DOHH2 (cell line): ENCODE measurements at regions not wholly inside any gene's neighbourhood (a gene's known extent, or its start where the extent isn't known, plus 50 kb on each side); places are given as distances from the start of the nearest gene placed in this dataset.

Experiments used
- H3F3A ChIP-seq: fragments of 200-600 bp; sonication (generic), shearing (Covaris generic); 2 replicates; pipeline ENCODE4 v1.6.0; 2016; ENCODE audit warnings: antibody characterized with exemption, mild to moderate bottlenecking; ENCODE audit not compliant: control insufficient read depth, insufficient read depth
- H3K27ac ChIP-seq: fragments of 200-600 bp; sonication (generic); 2 replicates; pipeline ENCODE4 v1.5.1; 2014; ENCODE audit warnings: low read depth, mild to moderate bottlenecking, low read length, moderate library complexity
- H3K27me3 ChIP-seq: fragments of 200-600 bp; sonication (generic); 2 replicates; pipeline ENCODE4 v1.6.1; 2014; ENCODE audit warnings: mild to moderate bottlenecking, low read length, mixed read lengths; ENCODE audit not compliant: control insufficient read depth
- H3K36me3 ChIP-seq: fragments of 200-600 bp; sonication (generic); 2 replicates; pipeline ENCODE4 v1.6.1; 2014; ENCODE audit warnings: mild to moderate bottlenecking, low read length, moderate library complexity, mixed read lengths; ENCODE audit not compliant: control insufficient read depth
- H3K4me1 ChIP-seq: fragments of 200-600 bp; sonication (generic); 2 replicates; pipeline ENCODE4 v1.6.1; 2014; ENCODE audit warnings: mild to moderate bottlenecking, low read length, mixed read lengths; ENCODE audit not compliant: control insufficient read depth
- H3K4me2 ChIP-seq: fragments of 200-600 bp; sonication (generic); 2 replicates; pipeline ENCODE4 v1.6.0; 2014; ENCODE audit warnings: mild to moderate bottlenecking, low read length, moderate library complexity
- H3K4me3 ChIP-seq: fragments of 200-600 bp; sonication (generic); 2 replicates; pipeline ENCODE4 v1.5.1; 2014; ENCODE audit warnings: mild to moderate bottlenecking, low read length, mixed read lengths
- H3K79me2 ChIP-seq: fragments of 200-600 bp; sonication (generic); 2 replicates; pipeline ENCODE4 v1.6.1; 2014; ENCODE audit warnings: mild to moderate bottlenecking, low read length, mixed read lengths; ENCODE audit not compliant: control insufficient read depth
- H3K9me2 ChIP-seq: fragments of 200-600 bp; sonication (generic); replicated peaks from 2 replicates; pipeline ENCODE4 v1.6.1; 2014; ENCODE audit warnings: mild to moderate bottlenecking, low read length, mixed read lengths; ENCODE audit not compliant: control insufficient read depth
- H3K9me3 ChIP-seq: fragments of 200-600 bp; sonication (generic); 2 replicates; pipeline ENCODE4 v1.6.1; 2014; ENCODE audit warnings: antibody characterized with exemption, low read length, mixed read lengths; ENCODE audit not compliant: control insufficient read depth, insufficient read depth
- H4K20me1 ChIP-seq: fragments of 200-600 bp; sonication (generic); 2 replicates; pipeline ENCODE4 v1.6.0; 2014; ENCODE audit warnings: low read depth, mild to moderate bottlenecking, antibody characterized with exemption, low read length, moderate library complexity; ENCODE audit not compliant: control insufficient read depth, insufficient read depth
- CTCF ChIP-seq: fragments of 200-600 bp; sonication (generic); IDR thresholded peaks from one replicate; pipeline ENCODE4 v1.5.1; 2014; ENCODE audit warnings: antibody characterized with exemption, mild to moderate bottlenecking, low read depth, low read length; ENCODE audit not compliant: poor library complexity, severe bottlenecking
- EZH2phosphoT487 ChIP-seq: fragments of 200-600 bp; sonication (generic); IDR thresholded peaks from 2 replicates; pipeline ENCODE4 v1.6.1; 2017; ENCODE audit warnings: borderline replicate concordance, mild to moderate bottlenecking, antibody characterized with exemption, low read length, moderate library complexity, mixed read lengths

- TF ChIP-seq CTCF: no peak
- no peak for TF ChIP-seq EZH2phosphoT487
- Histone ChIP-seq H3K27ac (no peak overlapping the region), H3K79me2 (no peaks in the 10 kb centered on the region), H3K27me3 (no peaks in the 10 kb centered on the region), H4K20me1 (no peaks in the 10 kb centered on the region), H3K9me2 (no peaks in the 10 kb centered on the region), H3K9me3 (no peaks in the 10 kb centered on the region), H3K4me2 (no peak overlapping the region), H3K36me3 (no peaks in the 10 kb centered on the region), H3K4me1 (no peaks in the 10 kb centered on the region), H3K4me3 (no peak overlapping the region), H3F3A (no peaks in the 10 kb centered on the region)
These were observed 158.8 kb upstream of the FAM47C start for GRCh38 chrX:36849407-36849806.

- no peaks in the 10 kb centered on the region for H3K27me3 ChIP-seq
- no peaks in the 10 kb centered on the region for H3K36me3 ChIP-seq
- no peaks in the 10 kb centered on the region for H4K20me1 ChIP-seq
- H3K4me1 ChIP-seq: no peaks in the 10 kb centered on the region
- H3K27ac ChIP-seq: no peak overlapping the region
- H3F3A ChIP-seq: no peaks in the 10 kb centered on the region
- H3K79me2 ChIP-seq: no peaks in the 10 kb centered on the region
- H3K9me2 ChIP-seq: no peaks in the 10 kb centered on the region
- no peak overlapping the region for H3K4me3 ChIP-seq
- no peak overlapping the region for H3K4me2 ChIP-seq
- TF ChIP-seq CTCF: no peak
- TF ChIP-seq EZH2phosphoT487: no peak
- no peaks in the 10 kb centered on the region for H3K9me3 ChIP-seq
These were observed 151.3 kb upstream of the FAM47C start for GRCh38 chrX:36856849-36857248.

GRCh38 chrX:36859231-36859630 lies 148.9 kb upstream of the FAM47C start:
- no peaks in the 10 kb centered on the region for H4K20me1 ChIP-seq
- TF ChIP-seq CTCF (no peak), EZH2phosphoT487 (no peak)
- H3K36me3 ChIP-seq: no peaks in the 10 kb centered on the region
- no peaks in the 10 kb centered on the region for H3K4me1 ChIP-seq
- H3F3A ChIP-seq: no peaks in the 10 kb centered on the region
- H3K27ac ChIP-seq: no peak overlapping the region
- no peak overlapping the region for H3K4me2 ChIP-seq
- no peaks in the 10 kb centered on the region for H3K79me2 ChIP-seq
- H3K27me3 ChIP-seq: no peaks in the 10 kb centered on the region
- H3K9me3 ChIP-seq: no peaks in the 10 kb centered on the region
- no peak overlapping the region for H3K4me3 ChIP-seq
- no peaks in the 10 kb centered on the region for H3K9me2 ChIP-seq

- Histone ChIP-seq H3K4me3 (no peak overlapping the region), H3K4me2 (no peak overlapping the region), H3F3A (no peaks in the 10 kb centered on the region), H3K4me1 (no peaks in the 10 kb centered on the region), H3K79me2 (no peaks in the 10 kb centered on the region), H4K20me1 (no peaks in the 10 kb centered on the region), H3K36me3 (no peaks in the 10 kb centered on the region), H3K9me3 (no peaks in the 10 kb centered on the region), H3K27ac (no peak overlapping the region), H3K27me3 (no peaks in the 10 kb centered on the region), H3K9me2 (no peaks in the 10 kb centered on the region)
- TF ChIP-seq EZH2phosphoT487: no peak
- no peak for TF ChIP-seq CTCF
These were observed 146.6 kb upstream of the FAM47C start for GRCh38 chrX:36861601-36862000.
